Stimulated activated CD8-positive, alpha-beta memory T cell treated with anti-CD3 and anti-CD28 coated beads, Interleukin-7, amount 100 ng/mL, for 4 hours (primary cell): ENCODE measurements at regions not wholly inside any gene's neighbourhood (a gene's known extent, or its start where the extent isn't known, plus 50 kb on each side); places are given as distances from the start of the nearest gene placed in this dataset.
A peak's percentile ranks its signal among the peaks of the same experiment; 100 is the strongest.
"Not testable (repeated sequence)": the region's sequence is repeated elsewhere in the genome, so short reads cannot be mapped to it uniquely, and the experiment has no call there.

Source experiments
- DNase-seq, 2 donors: peaks; one replicate each; pipeline ENCODE4 v3.0.0-alpha.2; 2020; ENCODE audit warnings: low read depth in 2 of 2

- no peak for DNase-seq
These were observed 142.4 kb downstream of the FCRL5 start for GRCh38 chr1:157409927-157410326.

GRCh38 chr1:157407917-157408525 lies 144.3 kb downstream of the FCRL5 start:
- DNase-seq: no peak

GRCh38 chr1:157407367-157407766 lies 144.9 kb downstream of the FCRL5 start:
- no peak for DNase-seq

- no peak for DNase-seq
These were observed 146.7 kb downstream of the FCRL5 start for GRCh38 chr1:157405662-157406061.

GRCh38 chr1:157404614-157405013 lies 147.7 kb downstream of the FCRL5 start:
- no peak for DNase-seq

- no peak for DNase-seq
These were observed 148.2 kb downstream of the FCRL5 start for GRCh38 chr1:157404063-157404501.

- DNase-seq: no peak
These were observed 148.7 kb downstream of the FCRL5 start for GRCh38 chr1:157403608-157404007.

GRCh38 chr1:157403203-157403602 lies 149.1 kb downstream of the FCRL5 start:
- DNase-seq: no peak

GRCh38 chr1:157400766-157401165 lies 151.5 kb downstream of the FCRL5 start:
- no peak for DNase-seq

GRCh38 chr1:157399984-157400382 lies 152.3 kb downstream of the FCRL5 start:
- no peak for DNase-seq

GRCh38 chr1:157399343-157399983 lies 152.9 kb downstream of the FCRL5 start:
- no peak for DNase-seq

- DNase-seq: no peak
These were observed 161.7 kb downstream of the FCRL5 start for GRCh38 chr1:157390651-157391050.

GRCh38 chr1:157388057-157388456 lies 164.3 kb downstream of the FCRL5 start:
- no peak for DNase-seq

GRCh38 chr1:157384258-157384657 lies 168.1 kb downstream of the FCRL5 start:
- no peak for DNase-seq

- no peak for DNase-seq
These were observed 170.0 kb downstream of the FCRL5 start for GRCh38 chr1:157382351-157382750.

- DNase-seq: no peak
These were observed 171.8 kb downstream of the FCRL5 start for GRCh38 chr1:157380523-157380922.

- DNase-seq: not testable (repeated sequence)
These were observed 175.0 kb downstream of the FCRL5 start for GRCh38 chr1:157377280-157377713.

GRCh38 chr1:157376681-157377080 lies 175.6 kb downstream of the FCRL5 start:
- DNase-seq: no peak

GRCh38 chr1:157372311-157372710 lies 180.0 kb downstream of the FCRL5 start:
- not testable (repeated sequence) for DNase-seq

GRCh38 chr1:157371826-157372225 lies 180.5 kb downstream of the FCRL5 start:
- no peak for DNase-seq

GRCh38 chr1:157371221-157371620 lies 181.1 kb downstream of the FCRL5 start:
- no peak for DNase-seq

GRCh38 chr1:157370698-157371097 lies 181.6 kb downstream of the FCRL5 start:
- DNase-seq: no peak

- DNase-seq: peak in 1 of 2 donors; percentile 10
These were observed 182.3 kb downstream of the FCRL5 start for GRCh38 chr1:157369808-157370521.
